ENCODE measurements at regions not wholly inside any gene's neighbourhood (a gene's known extent, or its start where the extent isn't known, plus 50 kb on each side); places are given as distances from the start of the nearest gene placed in this dataset.

DNA sequence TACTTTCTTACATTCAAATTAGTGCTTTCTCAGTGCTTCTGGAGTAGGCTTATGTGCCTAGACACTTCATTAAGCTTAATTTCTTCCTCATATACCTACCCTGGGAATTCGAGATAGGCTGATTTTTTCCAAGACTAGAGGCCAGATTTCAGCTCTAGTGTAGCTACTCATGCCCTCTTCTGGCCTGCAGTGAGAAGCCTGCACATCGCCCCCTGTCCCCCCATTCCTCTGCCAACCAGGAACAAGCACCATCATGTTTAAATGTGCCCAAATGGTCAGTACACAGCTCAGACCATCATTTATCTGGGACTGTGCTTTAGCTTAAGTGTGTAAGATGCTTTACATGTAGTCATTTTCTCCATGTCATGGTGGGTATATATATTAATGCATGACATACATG lies 1218.8 kb upstream of the LRRTM1 start:
- ATAC-seq (no peak), DNase-seq (no peak)
- no peaks in the 10 kb centered on the region for H3K9me3 ChIP-seq (ENCODE audit: control insufficient read depth, low read length)
- H3K27ac ChIP-seq (ENCODE audit: low read length), result no peak overlapping the region
- intact Hi-C loops (cut with DNase I), result no loop called here
- WGBS, result 80% methylated on average over 2 of the region's 2 CpGs
- H3K4me3 ChIP-seq (ENCODE audit: low read length), result no peak overlapping the region
- H3K4me1 ChIP-seq (ENCODE audit: control insufficient read depth, insufficient read depth, low read length), result no peaks in the 10 kb centered on the region
- no peaks in the 10 kb centered on the region for H3K27me3 ChIP-seq (ENCODE audit: control insufficient read depth, insufficient read depth)

- no peak for ATAC-seq
- intact Hi-C loops (cut with DNase I), result no loop called here
- Histone ChIP-seq H3K4me1 (ENCODE audit: control insufficient read depth, insufficient read depth, low read length) (no peaks in the 10 kb centered on the region), H3K27me3 (ENCODE audit: control insufficient read depth, insufficient read depth) (no peaks in the 10 kb centered on the region), H3K9me3 (ENCODE audit: control insufficient read depth, low read length) (no peaks in the 10 kb centered on the region), H3K27ac (ENCODE audit: low read length) (no peak overlapping the region), H3K4me3 (ENCODE audit: low read length) (no peak overlapping the region)
- 81% methylated on average over 2 of the region's 2 CpGs for WGBS
- DNase-seq, result no peak
Measured at GRCh38 chr2:81513328-81513727, 1208.8 kb upstream of the LRRTM1 start.

DNA sequence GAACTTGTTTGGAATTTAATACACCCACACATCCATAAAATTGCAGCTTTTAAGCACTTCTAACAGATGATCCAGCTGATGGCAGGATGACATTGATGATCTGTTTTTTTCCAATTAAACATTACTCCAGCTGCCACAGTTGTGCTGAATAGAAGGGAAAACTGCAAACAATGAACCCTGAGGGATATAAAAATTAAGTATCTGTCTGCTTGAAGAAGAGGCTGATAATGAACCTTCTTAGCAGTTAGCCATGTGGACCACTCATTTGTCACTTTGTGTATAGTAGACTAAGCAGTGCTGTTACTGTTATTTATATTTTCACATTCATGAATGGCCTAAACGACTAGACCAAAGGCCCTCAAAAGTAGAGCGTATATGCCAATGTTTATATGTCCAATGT lies 1201.0 kb upstream of the LRRTM1 start:
- DNase-seq (no peak), ATAC-seq (no peak)

GRCh38 chr2:81495556-81495955 lies 1191.0 kb upstream of the LRRTM1 start:
- Histone ChIP-seq H3K4me3 (ENCODE audit: low read length) (no peak overlapping the region), H3K27me3 (ENCODE audit: control insufficient read depth, insufficient read depth) (no peaks in the 10 kb centered on the region), H3K27ac (ENCODE audit: low read length) (no peak overlapping the region), H3K4me1 (ENCODE audit: control insufficient read depth, insufficient read depth, low read length) (no peaks in the 10 kb centered on the region), H3K9me3 (ENCODE audit: control insufficient read depth, low read length) (no peaks in the 10 kb centered on the region)
- ATAC-seq (no peak), DNase-seq (no peak)
- 74% methylated on average over 2 of the region's 2 CpGs for WGBS
- intact Hi-C loops (cut with DNase I), result no loop called here

More for the DNA sequence above, 1201.0 kb upstream of the LRRTM1 start:
- 75% methylated on average over 2 of the region's 2 CpGs for WGBS
- intact Hi-C loops (cut with DNase I), result no loop called here
- Histone ChIP-seq H3K27me3 (ENCODE audit: control insufficient read depth, insufficient read depth) (no peaks in the 10 kb centered on the region), H3K9me3 (ENCODE audit: control insufficient read depth, low read length) (no peaks in the 10 kb centered on the region), H3K4me1 (ENCODE audit: control insufficient read depth, insufficient read depth, low read length) (no peaks in the 10 kb centered on the region), H3K4me3 (ENCODE audit: low read length) (no peak overlapping the region), H3K27ac (ENCODE audit: low read length) (no peak overlapping the region)

DNA sequence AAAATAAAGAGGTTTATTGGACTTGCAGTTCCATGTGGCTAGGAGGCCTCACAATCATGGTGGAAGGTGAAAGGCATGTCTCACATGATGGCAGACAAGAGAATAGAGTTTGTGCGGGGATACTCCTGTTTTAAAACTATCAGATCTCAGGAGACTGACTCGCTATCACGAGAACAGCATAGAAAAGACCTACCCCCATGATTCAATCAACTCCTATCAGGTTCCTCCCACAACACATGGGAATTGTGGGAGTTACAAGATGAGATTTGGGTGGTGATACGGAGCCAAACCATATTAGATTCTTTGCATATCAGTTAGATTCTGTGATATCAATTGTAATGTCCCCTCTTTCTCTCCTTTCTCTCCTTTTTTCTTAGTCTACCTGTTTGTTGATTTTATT lies 1178.7 kb upstream of the LRRTM1 start:
- Histone ChIP-seq H3K4me3 (ENCODE audit: low read length) (no peak overlapping the region), H3K9me3 (ENCODE audit: control insufficient read depth, low read length) (no peaks in the 10 kb centered on the region), H3K27ac (ENCODE audit: low read length) (no peak overlapping the region), H3K27me3 (ENCODE audit: control insufficient read depth, insufficient read depth) (no peaks in the 10 kb centered on the region), H3K4me1 (ENCODE audit: control insufficient read depth, insufficient read depth, low read length) (no peaks in the 10 kb centered on the region)
- 84% methylated on average over 4 of the region's 4 CpGs for WGBS
- intact Hi-C loops (cut with DNase I), result no loop called here
- DNase-seq (no peak), ATAC-seq (no peak)

- H3K27me3 ChIP-seq (ENCODE audit: control insufficient read depth, insufficient read depth), result no peaks in the 10 kb centered on the region
- intact Hi-C loops (cut with DNase I), result no loop called here
- 86% methylated on average over 5 of the region's 5 CpGs for WGBS
- no peaks in the 10 kb centered on the region for H3K9me3 ChIP-seq (ENCODE audit: control insufficient read depth, low read length)
- no peak overlapping the region for H3K4me3 ChIP-seq (ENCODE audit: low read length)
- H3K27ac ChIP-seq (ENCODE audit: low read length), result no peak overlapping the region
- DNase-seq, result no peak
- no peaks in the 10 kb centered on the region for H3K4me1 ChIP-seq (ENCODE audit: control insufficient read depth, insufficient read depth, low read length)
- ATAC-seq, result no peak
Measured at GRCh38 chr2:81481994-81482368, 1177.4 kb upstream of the LRRTM1 start.

GRCh38 chr2:81481242-81481993 lies 1176.9 kb upstream of the LRRTM1 start:
- no peak for ATAC-seq
- H3K4me1 ChIP-seq (ENCODE audit: control insufficient read depth, insufficient read depth, low read length), result no peaks in the 10 kb centered on the region
- intact Hi-C loops (cut with DNase I), result no loop called here
- peak in 2 of 3 donors; percentile 26 to 27 for DNase-seq
- H3K9me3 ChIP-seq (ENCODE audit: control insufficient read depth, low read length), result no peaks in the 10 kb centered on the region
- WGBS, result 90% methylated on average over 39 of the region's 39 CpGs
- H3K27ac ChIP-seq (ENCODE audit: low read length), result no peak overlapping the region
- no peaks in the 10 kb centered on the region for H3K27me3 ChIP-seq (ENCODE audit: control insufficient read depth, insufficient read depth)
- H3K4me3 ChIP-seq (ENCODE audit: low read length), result no peak overlapping the region

- Histone ChIP-seq H3K27ac (ENCODE audit: low read length) (no peak overlapping the region), H3K27me3 (ENCODE audit: control insufficient read depth, insufficient read depth) (no peaks in the 10 kb centered on the region), H3K4me3 (ENCODE audit: low read length) (no peak overlapping the region), H3K4me1 (ENCODE audit: control insufficient read depth, insufficient read depth, low read length) (no peaks in the 10 kb centered on the region), H3K9me3 (ENCODE audit: control insufficient read depth, low read length) (no peaks in the 10 kb centered on the region)
- ATAC-seq, result no peak
- DNase-seq, result peak; percentile 7 to 30 (median 10)
- intact Hi-C loops (cut with DNase I), result no loop called here
- WGBS, result 96% methylated on average over 29 of the region's 29 CpGs
Measured at GRCh38 chr2:81467096-81467495, 1162.5 kb upstream of the LRRTM1 start.

DNA sequence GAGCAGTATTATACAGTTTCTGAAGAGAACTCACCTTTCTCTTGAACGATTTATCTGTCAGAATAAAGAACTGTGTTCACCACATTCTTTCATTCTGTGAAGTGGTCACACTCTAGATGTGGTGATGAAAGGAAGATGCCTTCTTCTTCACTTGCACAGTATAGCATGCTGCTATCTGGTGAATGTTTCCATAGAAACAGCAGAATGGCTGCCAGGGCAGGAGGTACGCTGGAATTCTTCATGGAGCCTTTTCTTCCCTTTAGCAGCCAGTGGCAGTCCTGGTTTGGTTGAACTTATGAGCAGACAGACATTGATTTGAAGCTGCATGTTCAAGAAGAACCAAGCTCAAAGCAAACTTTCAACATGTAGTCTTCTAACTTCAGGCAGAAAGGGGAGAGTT lies 1157.9 kb upstream of the LRRTM1 start:
- no peaks in the 10 kb centered on the region for H3K27me3 ChIP-seq (ENCODE audit: control insufficient read depth, insufficient read depth)
- H3K4me3 ChIP-seq (ENCODE audit: low read length), result no peak overlapping the region
- no peak overlapping the region for H3K27ac ChIP-seq (ENCODE audit: low read length)
- DNase-seq (no peak), ATAC-seq (no peak)
- intact Hi-C loops (cut with DNase I), result no loop called here
- WGBS, result 56% methylated on average over 2 of the region's 2 CpGs
- no peaks in the 10 kb centered on the region for H3K9me3 ChIP-seq (ENCODE audit: control insufficient read depth, low read length)
- no peaks in the 10 kb centered on the region for H3K4me1 ChIP-seq (ENCODE audit: control insufficient read depth, insufficient read depth, low read length)

- Histone ChIP-seq H3K4me3 (ENCODE audit: low read length) (no peak overlapping the region), H3K4me1 (ENCODE audit: control insufficient read depth, insufficient read depth, low read length) (no peaks in the 10 kb centered on the region), H3K27ac (ENCODE audit: low read length) (no peak overlapping the region), H3K27me3 (ENCODE audit: control insufficient read depth, insufficient read depth) (no peaks in the 10 kb centered on the region), H3K9me3 (ENCODE audit: control insufficient read depth, low read length) (no peaks in the 10 kb centered on the region)
- intact Hi-C loops (cut with DNase I), result no loop called here
- no peak for DNase-seq
- ATAC-seq, result no peak
- 50% methylated on average over 1 of the region's 1 CpG for WGBS
Measured at GRCh38 chr2:81445176-81445575, 1140.6 kb upstream of the LRRTM1 start.

GRCh38 chr2:81437456-81438000 lies 1133.0 kb upstream of the LRRTM1 start:
- DNase-seq, result no peak
- 89% methylated on average over 4 of the region's 4 CpGs for WGBS

GRCh38 chr2:81436256-81436655 lies 1131.7 kb upstream of the LRRTM1 start:
- Histone ChIP-seq H3K4me1 (ENCODE audit: control insufficient read depth, insufficient read depth, low read length) (no peaks in the 10 kb centered on the region), H3K27me3 (ENCODE audit: control insufficient read depth, insufficient read depth) (no peaks in the 10 kb centered on the region), H3K27ac (ENCODE audit: low read length) (no peak overlapping the region), H3K4me3 (ENCODE audit: low read length) (no peak overlapping the region), H3K9me3 (ENCODE audit: control insufficient read depth, low read length) (no peaks in the 10 kb centered on the region)
- intact Hi-C loops (cut with DNase I), result no loop called here
- 71% methylated on average over 6 of the region's 6 CpGs for WGBS
- DNase-seq (no peak), ATAC-seq (no peak)

More at GRCh38 chr2:81437456-81438000, 1133.0 kb upstream of the LRRTM1 start:
- ATAC-seq, result no peak
- no peak overlapping the region for H3K27ac ChIP-seq (ENCODE audit: low read length)
- no peak overlapping the region for H3K4me3 ChIP-seq (ENCODE audit: low read length)
- H3K27me3 ChIP-seq (ENCODE audit: control insufficient read depth, insufficient read depth), result no peaks in the 10 kb centered on the region
- intact Hi-C loops (cut with DNase I), result no loop called here
- no peaks in the 10 kb centered on the region for H3K4me1 ChIP-seq (ENCODE audit: control insufficient read depth, insufficient read depth, low read length)
- H3K9me3 ChIP-seq (ENCODE audit: control insufficient read depth, low read length), result no peaks in the 10 kb centered on the region
